Germinal center (tissue), 1 donor: ENCODE measurements at regions not wholly inside any gene's neighbourhood (a gene's known extent, or its start where the extent isn't known, plus 50 kb on each side); places are given as distances from the start of the nearest gene placed in this dataset.

Experiments used
- DNase-seq: peaks from one replicate; pipeline ENCODE4 v3.0.0; 2012; ENCODE audit warnings: mixed read lengths, low spot score

DNA sequence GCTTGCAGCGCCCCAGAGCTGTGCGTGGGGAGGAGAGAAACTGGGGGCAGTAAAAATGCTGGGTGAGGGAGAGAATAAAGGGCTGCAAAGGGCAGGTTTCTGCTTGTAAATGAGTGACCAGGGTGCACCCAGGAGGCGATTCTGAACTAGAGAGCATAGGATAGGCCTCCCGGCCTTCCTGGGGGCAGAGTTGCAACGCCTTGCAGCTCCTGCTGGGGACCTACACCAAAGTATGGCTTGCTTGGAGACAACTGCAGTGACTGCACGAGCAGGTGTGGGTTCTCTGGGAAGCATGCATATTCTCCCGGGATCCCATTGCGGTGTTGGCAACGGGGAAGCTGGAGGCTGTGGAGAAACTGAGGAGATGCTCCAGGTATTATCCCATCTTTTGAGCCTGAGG, 111.6 kb upstream of the SPACA1 start:
- DNase-seq: no peak

DNA sequence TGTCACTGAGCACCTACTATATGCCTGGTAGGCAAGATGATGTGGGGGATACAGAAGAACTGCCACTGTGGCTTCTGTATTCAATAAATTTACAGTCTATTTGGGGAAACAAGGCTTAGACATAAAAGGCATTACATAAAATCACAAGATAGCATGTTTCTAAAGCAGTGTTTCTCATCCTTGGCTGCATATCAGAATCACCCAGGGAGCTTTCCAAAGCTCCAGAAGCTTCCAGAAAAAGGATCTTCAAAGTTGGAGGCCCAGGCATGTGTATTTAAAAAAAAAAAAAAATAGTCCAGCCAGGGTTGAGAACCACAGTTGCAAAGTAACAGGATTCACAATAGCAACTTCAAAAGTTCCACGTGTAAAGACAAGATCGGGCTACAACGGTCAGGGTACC, 112.4 kb upstream of the SPACA1 start:
- no peak for DNase-seq

DNA sequence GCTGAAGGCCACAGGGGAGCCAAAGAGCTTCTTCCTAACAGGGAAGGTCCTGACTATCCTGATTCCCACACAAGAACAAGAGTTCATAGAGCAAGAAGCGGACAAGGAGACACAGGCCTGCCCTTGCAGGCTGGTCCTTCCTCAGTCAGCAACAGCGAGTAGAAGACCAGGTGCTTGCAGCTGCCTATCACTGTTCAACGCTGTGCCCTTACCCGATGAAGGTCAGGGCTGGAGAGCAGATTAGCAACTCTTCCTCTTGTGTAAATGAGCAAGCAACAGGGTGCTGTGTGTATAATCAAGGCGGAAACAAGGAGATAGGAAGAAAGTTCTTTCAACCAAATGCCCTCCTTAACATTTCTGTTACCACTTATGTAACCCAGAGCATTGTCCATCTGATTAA, 115.3 kb upstream of the SPACA1 start:
- no peak for DNase-seq

GRCh38 chr6:87929843-87930288, 117.8 kb upstream of the SPACA1 start:
- DNase-seq: peak; percentile 78

DNA sequence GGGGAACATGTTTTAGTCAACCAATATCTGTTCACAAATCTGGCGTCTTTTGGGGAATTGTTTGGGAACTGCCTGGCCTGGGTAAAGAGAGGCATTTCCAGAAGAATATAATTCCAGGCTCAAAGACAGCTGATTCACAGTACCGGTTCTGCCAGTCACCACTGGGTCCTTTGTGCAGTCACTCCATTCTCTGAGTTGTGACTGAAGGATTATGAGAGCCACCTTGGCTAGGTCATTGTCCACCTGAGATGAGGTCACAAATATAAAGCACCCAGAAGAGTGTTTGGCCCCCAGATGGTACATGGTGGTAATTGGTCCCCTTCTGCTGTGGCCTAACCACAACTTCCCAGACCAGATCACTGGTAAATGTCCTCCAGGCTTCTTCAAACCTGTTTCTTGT, 121.0 kb upstream of the SPACA1 start:
- DNase-seq: no peak

DNA sequence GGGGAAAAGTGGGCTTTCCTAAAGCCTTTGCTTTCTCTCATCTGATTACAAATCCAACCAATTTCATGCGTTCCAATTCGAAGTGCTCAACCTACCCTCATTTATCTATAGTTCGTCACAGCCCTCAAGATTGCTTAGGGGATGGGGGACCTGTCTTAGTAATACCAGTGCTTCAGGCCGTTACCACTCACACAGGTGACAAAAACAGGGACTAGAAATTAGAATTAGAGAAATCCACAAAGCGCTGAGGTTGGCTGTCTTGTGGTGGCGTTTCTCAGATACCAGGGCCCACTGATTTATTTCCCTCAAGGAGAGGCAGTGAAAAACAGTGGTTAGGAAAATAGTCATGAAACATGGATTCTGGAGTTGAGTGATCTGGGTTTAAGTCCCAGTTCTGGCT, 121.6 kb upstream of the SPACA1 start:
- DNase-seq: no peak

GRCh38 chr6:87925373-87926060, 122.1 kb upstream of the SPACA1 start:
- peak; percentile 60 for DNase-seq

- DNase-seq: no peak
Observed at GRCh38 chr6:87923389-87924050, 124.1 kb upstream of the SPACA1 start.

DNA sequence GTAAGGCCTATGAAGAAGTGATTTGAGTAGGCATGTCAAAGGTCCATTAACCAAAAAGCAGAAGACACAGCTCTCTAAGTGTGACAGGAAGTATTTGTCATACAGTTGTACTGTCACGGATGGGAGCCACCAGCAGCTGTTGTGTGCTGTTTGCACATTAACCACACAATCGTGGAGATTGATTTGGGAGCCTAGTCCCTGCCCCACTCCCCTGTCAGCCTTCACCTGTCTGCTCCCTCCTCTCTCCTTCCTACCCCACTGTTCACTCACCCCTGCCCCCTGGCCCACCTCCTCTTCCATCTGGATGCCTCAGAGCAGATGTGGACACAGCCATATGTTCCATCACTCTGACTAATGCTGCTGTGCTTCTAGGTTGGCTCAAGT, 124.7 kb upstream of the SPACA1 start:
- DNase-seq: peak; percentile 72

GRCh38 chr6:87922196-87922946, 125.3 kb upstream of the SPACA1 start:
- DNase-seq: no peak

GRCh38 chr6:87921034-87921433, 126.6 kb upstream of the SPACA1 start:
- DNase-seq: peak; percentile 49

- DNase-seq: no peak
Observed at GRCh38 chr6:87920245-87920644, 127.4 kb upstream of the SPACA1 start.

DNA sequence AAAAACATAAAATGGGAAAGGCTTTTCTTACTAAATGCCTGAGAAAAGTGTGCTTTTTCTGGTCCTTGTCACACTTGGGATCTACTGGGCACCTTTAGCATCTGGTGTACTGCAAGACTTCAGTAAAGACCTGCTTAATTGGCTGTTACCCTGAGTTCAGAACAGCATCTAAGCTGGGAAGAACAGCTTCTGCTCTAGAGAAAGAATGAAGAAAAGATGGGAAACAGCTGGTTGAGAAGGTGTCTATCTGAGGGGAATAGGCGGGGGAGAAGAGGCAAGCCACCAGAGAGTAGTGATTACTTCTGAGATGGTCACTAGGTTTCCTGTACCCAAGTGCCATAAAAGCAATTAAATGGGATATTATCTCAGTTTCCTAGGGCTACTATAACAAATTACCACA, 128.2 kb upstream of the SPACA1 start:
- DNase-seq: no peak

GRCh38 chr6:87919001-87919400, 128.6 kb upstream of the SPACA1 start:
- DNase-seq: no peak

DNA sequence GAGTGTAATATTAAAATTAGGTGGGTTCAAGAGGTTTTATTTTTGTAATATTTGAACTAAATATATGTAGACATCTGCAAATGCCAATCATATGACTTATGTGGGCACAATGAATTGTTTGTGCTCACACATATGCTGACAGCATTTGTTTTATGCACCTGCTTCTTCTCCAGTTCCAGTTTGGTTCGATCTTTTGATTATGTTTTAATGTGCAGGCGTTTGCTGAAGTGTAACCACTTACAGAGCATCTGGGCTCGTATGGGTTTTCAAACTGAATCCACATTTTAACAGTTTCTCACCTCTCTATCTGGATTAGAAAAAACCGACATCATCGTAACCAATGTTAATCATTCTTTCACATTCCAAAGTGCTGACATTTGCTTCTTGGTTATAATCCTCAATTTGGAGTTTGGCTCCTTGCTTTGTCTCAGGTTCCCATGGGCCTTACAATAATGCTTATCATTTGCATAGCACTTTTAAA, 129.1 kb upstream of the SPACA1 start:
- peak; percentile 52 for DNase-seq

DNA sequence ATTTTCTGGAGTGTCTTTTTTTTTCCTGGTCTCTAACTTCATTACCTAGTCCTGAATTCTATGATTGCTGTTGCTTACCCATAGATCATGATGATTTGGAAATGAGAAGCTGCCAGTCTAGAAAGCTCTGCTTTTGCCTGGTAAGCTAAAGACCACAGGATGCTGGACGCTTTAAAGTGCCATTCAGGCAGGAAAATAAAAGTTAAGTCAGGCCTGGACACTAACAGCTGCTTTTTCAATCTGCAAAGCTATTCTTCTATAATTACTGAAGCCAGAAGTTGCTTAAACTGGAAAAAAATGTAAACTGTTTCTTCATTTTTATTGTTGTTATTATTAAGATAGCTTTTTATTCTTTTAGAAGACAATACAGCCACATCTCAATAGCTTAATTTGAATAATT, 129.8 kb upstream of the SPACA1 start:
- no peak for DNase-seq

GRCh38 chr6:87916446-87916845, 131.2 kb upstream of the SPACA1 start:
- DNase-seq: no peak

- no peak for DNase-seq
Observed at GRCh38 chr6:87914637-87915395, 132.8 kb upstream of the SPACA1 start.

GRCh38 chr6:87913974-87914373, 133.7 kb upstream of the SPACA1 start:
- DNase-seq: no peak

GRCh38 chr6:87912102-87912501, 135.5 kb upstream of the SPACA1 start:
- DNase-seq: no peak

DNA sequence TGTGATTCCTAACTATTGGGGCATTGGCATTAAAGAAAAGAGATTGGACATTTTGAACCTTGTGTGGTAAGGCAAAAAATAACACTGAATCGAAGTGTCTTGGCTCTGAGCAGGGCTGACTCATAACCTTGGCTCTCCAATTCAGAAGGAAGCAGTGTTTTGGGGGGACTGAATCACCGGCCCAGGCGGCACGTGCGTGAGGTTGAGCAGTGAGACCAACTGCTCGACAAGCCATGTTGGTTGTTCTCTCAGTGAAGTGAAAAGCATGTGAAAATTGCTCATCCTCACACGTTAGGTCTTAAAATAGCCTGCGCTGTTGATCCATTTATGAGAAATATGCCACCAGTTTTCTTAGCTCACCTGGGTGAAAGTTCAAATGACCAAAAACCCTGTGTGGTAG, 137.8 kb upstream of the SPACA1 start:
- DNase-seq: no peak
